Cardiac fibroblast (primary cell): ENCODE measurements at regions not wholly inside any gene's neighbourhood (a gene's known extent, or its start where the extent isn't known, plus 50 kb on each side); places are given as distances from the start of the nearest gene placed in this dataset.

Experiments
- DNase-seq, 2 donors: peaks; one replicate each; pipeline versions ENCODE4 v3.0.0 to v3.0.0-alpha.2; 2010; ENCODE audit warnings: low read depth in 2 of 2
- H3K4me3 ChIP-seq, 2 donors: replicated peaks in 1 of 2; 1 replicate in 1 of 2; 2 replicates in 1 of 2; pipeline ENCODE4 v1.5.1; 2011; ENCODE audit warnings: low read depth in 2 of 2, low read length in 2 of 2, mild to moderate bottlenecking in 2 of 2, moderate library complexity in 1 of 2
- CTCF ChIP-seq: IDR thresholded peaks from one replicate; pipeline ENCODE4 v1.5.1; 2011; ENCODE audit warnings: low read depth, mild to moderate bottlenecking, low read length, inconsistent platforms

GRCh38 chrX:16039834-16040233 is 83.5 kb upstream of the GRPR start:
- no peak for TF ChIP-seq CTCF
- H3K4me3 ChIP-seq, result no peak overlapping the region
- DNase-seq, result no peak

GRCh38 chrX:16039363-16039762 is 84.0 kb upstream of the GRPR start:
- no peak for TF ChIP-seq CTCF
- no peak overlapping the region for H3K4me3 ChIP-seq
- DNase-seq, result no peak

- no peak for TF ChIP-seq CTCF
- no peak overlapping the region for H3K4me3 ChIP-seq
- DNase-seq, result peak; percentile 7 to 48
Observed at GRCh38 chrX:16033331-16033730, 90.0 kb upstream of the GRPR start.

- DNase-seq, result no peak
- no peak for TF ChIP-seq CTCF
- H3K4me3 ChIP-seq, result no peak overlapping the region
Observed at GRCh38 chrX:16028576-16028975, 94.8 kb upstream of the GRPR start.

- TF ChIP-seq CTCF, result no peak
- peak in 1 of 2 donors; percentile 57 for DNase-seq
- no peak overlapping the region for H3K4me3 ChIP-seq
Observed at GRCh38 chrX:16023790-16024734, 99.3 kb upstream of the GRPR start.

GRCh38 chrX:16022580-16023200 is 100.7 kb upstream of the GRPR start:
- no peak for TF ChIP-seq CTCF
- DNase-seq, result peak; percentile 11 to 49

More at GRCh38 chrX:16022580-16023200, 100.7 kb upstream of the GRPR start:
- H3K4me3 ChIP-seq, result no peak overlapping the region
